HepG2 (cell line): ENCODE measurements at regions not wholly inside any gene's neighbourhood (a gene's known extent, or its start where the extent isn't known, plus 50 kb on each side); places are given as distances from the start of the nearest gene placed in this dataset.

Experiments used
- ATAC-seq: fragments of 200-7000 bp; cut with Tn5 transposase; 3 replicates; pipeline ENCODE4 v1.9.1; 2020; ENCODE audit warnings: mild to moderate bottlenecking, moderate library complexity
- BruUV-seq: library from RNA; stranded (reverse); fragments of 400-500 nt; replicated peaks from 2 replicates; lab custom pipeline; 2021; lab: Mats Ljungman, UMichigan
- CTCF ChIA-PET: fragments of 300-600 bp; formaldehyde crosslinking; extraction: SDS; loops from one replicate; lab custom pipeline; 2021; ENCODE audit warnings: low total read pairs, inconsistent platforms, low intra/inter-chr PET ratio; lab: Yijun Ruan, JAX
- POLR2A ChIA-PET: fragments of 350-600 bp; sonication (Branson Sonifier 250); formaldehyde crosslinking; loops from one replicate; lab custom pipeline; 2020; ENCODE audit warnings: antibody characterized with exemption, inconsistent platforms; lab: Yijun Ruan, JAX
- DNase-seq: peaks from one replicate; pipeline ENCODE4 v3.0.0-alpha.2; 2015; ENCODE audit warnings: low spot score
- FAIRE-seq: peaks from 3 replicates; lab custom pipeline; 2011; peaks lifted over from hg19 to GRCh38; lab: Jason Lieb, UNC
- H2AFZ ChIP-seq: one replicate; pipeline ENCODE4 v1.6.1; 2011; ENCODE audit warnings: low read length, inconsistent platforms
- H3K27ac ChIP-seq: fragments of 300-600 bp; 3 replicates; pipeline ENCODE4 v1.8.0; 2011; ENCODE audit warnings: mixed run types, mild to moderate bottlenecking, mixed read lengths, low read length, inconsistent platforms; ENCODE audit not compliant: insufficient read depth; ENCODE audit errors: extremely low read length
- H3K27me3 ChIP-seq, 2 experiments: fragments of 200-600 bp in 1 of 2; 2 replicates in 1 of 2; 3 replicates in 1 of 2; pipeline versions ENCODE4 v1.6.0 to v1.8.0; 2011; ENCODE audit warnings: low read length in 2 of 2, mild to moderate bottlenecking in 2 of 2, moderate library complexity in 2 of 2, inconsistent platforms in 1 of 2; ENCODE audit not compliant: insufficient read depth in 2 of 2, control insufficient read depth in 1 of 2
- H3K36me3 ChIP-seq, 2 experiments: fragments of 200-600 bp in 1 of 2; replicated peaks in 1 of 2; 2 replicates in 1 of 2; 3 replicates in 1 of 2; pipeline versions ENCODE4 v1.5.1 to v1.8.0; 2011; ENCODE audit warnings: low read length in 2 of 2, inconsistent platforms in 1 of 2; ENCODE audit not compliant: insufficient read depth in 2 of 2, control insufficient read depth in 1 of 2
- H3K4me1 ChIP-seq: 2 replicates; pipeline ENCODE4 v1.5.1; 2012; ENCODE audit warnings: low read length, inconsistent platforms; ENCODE audit not compliant: insufficient read depth
- H3K4me2 ChIP-seq: 2 replicates; pipeline ENCODE4 v1.6.0; 2011; ENCODE audit warnings: low read depth, low read length, inconsistent platforms
- H3K4me3 ChIP-seq, 3 experiments: fragments of 200-600 bp in 1 of 3; sonication (generic), shearing (Covaris generic) in 1 of 3; replicated peaks in 1 of 3; 2 replicates each; pipeline ENCODE4 v1.5.1; 2011 to 2016; ENCODE audit warnings: low read length in 3 of 3, inconsistent platforms in 2 of 3, low read depth in 2 of 3, mild to moderate bottlenecking in 2 of 3, control low read depth in 1 of 3, mixed read lengths in 1 of 3; ENCODE audit not compliant: insufficient read depth in 1 of 3
- H3K79me2 ChIP-seq: one replicate; pipeline ENCODE4 v1.6.1; 2011; ENCODE audit warnings: low read length, inconsistent platforms; ENCODE audit not compliant: insufficient read depth
- H3K9ac ChIP-seq: 2 replicates; pipeline ENCODE4 v1.6.0; 2011; ENCODE audit warnings: mild to moderate bottlenecking, low read depth, low read length, inconsistent platforms; ENCODE audit not compliant: insufficient read depth
- H3K9me3 ChIP-seq: 2 replicates; pipeline ENCODE4 v1.5.1; 2012; ENCODE audit warnings: mild to moderate bottlenecking, low read length
- H4K20me1 ChIP-seq: 2 replicates; pipeline ENCODE4 v1.6.0; 2011; ENCODE audit warnings: inconsistent platforms, mild to moderate bottlenecking, low read length, moderate library complexity; ENCODE audit not compliant: insufficient read depth
- ARNTL ChIP-seq: sonication (generic); formaldehyde crosslinking; IDR thresholded peaks from 2 replicates; pipeline ENCODE4 v1.4.0; 2020; ENCODE audit warnings: mild to moderate bottlenecking, missing genetic modification reagents
- KLF12 ChIP-seq: sonication (generic); formaldehyde crosslinking; IDR thresholded peaks from 2 replicates; pipeline ENCODE4 v1.4.0; 2020; ENCODE audit warnings: missing genetic modification reagents, borderline replicate concordance
- NAIF1 ChIP-seq: sonication (generic); formaldehyde crosslinking; IDR thresholded peaks from 2 replicates; pipeline ENCODE4 v1.5.0; 2020; ENCODE audit warnings: mild to moderate bottlenecking, missing genetic modification reagents, borderline replicate concordance
- NPAS2 ChIP-seq: sonication (generic); formaldehyde crosslinking; IDR thresholded peaks from 2 replicates; pipeline ENCODE4 v1.8.0; 2022; ENCODE audit warnings: mild to moderate bottlenecking, missing genetic modification reagents, borderline replicate concordance
- ZFAT ChIP-seq: sonication (generic); formaldehyde crosslinking; conservative IDR thresholded peaks from 2 replicates; pipeline ENCODE4 v1.8.1; 2023; ENCODE audit warnings: missing genetic modification reagents, inconsistent platforms
- ZMAT3 ChIP-seq: sonication (generic); formaldehyde crosslinking; conservative IDR thresholded peaks from 2 replicates; pipeline ENCODE4 v1.7.0; 2021; ENCODE audit warnings: missing genetic modification reagents
- ZMYM3 ChIP-seq: sonication (generic); formaldehyde crosslinking; IDR thresholded peaks from 2 replicates; pipeline ENCODE4 v1.5.1; 2020; ENCODE audit warnings: mild to moderate bottlenecking, missing genetic modification reagents
- ZNF546 ChIP-seq: sonication (generic); formaldehyde crosslinking; conservative IDR thresholded peaks from 2 replicates; pipeline ENCODE4 v1.8.1; 2023; ENCODE audit warnings: mild to moderate bottlenecking, missing genetic modification reagents
- WGBS: methylation state at CpG from one replicate; pipeline ENCODE4 v1.1.6; 2017; ENCODE audit warnings: low lambda C conversion rate; 5-methylcytosine and 5-hydroxymethylcytosine counted together
- in situ Hi-C: cut with HindIII; loops from 2 replicates; pipeline ENCODE4 v1.10.0; 2017; ENCODE audit warnings: low pct_unique_long_range_greater_than_20kb; ENCODE audit not compliant: extremely low pct_ligation_motif_present
- intact Hi-C: fragments of 100-400 bp; cut with micrococcal nuclease; formaldehyde crosslinking; loops from one replicate; pipeline ENCODE4 v1.10.0; 2022; ENCODE audit not compliant: unreplicated experiment
- TF ChIP-seq, protein P1 (sequence below): fragments of 450-650 bp; IDR thresholded peaks from 2 replicates; pipeline ENCODE4 v1.6.1; 2016

DNA sequence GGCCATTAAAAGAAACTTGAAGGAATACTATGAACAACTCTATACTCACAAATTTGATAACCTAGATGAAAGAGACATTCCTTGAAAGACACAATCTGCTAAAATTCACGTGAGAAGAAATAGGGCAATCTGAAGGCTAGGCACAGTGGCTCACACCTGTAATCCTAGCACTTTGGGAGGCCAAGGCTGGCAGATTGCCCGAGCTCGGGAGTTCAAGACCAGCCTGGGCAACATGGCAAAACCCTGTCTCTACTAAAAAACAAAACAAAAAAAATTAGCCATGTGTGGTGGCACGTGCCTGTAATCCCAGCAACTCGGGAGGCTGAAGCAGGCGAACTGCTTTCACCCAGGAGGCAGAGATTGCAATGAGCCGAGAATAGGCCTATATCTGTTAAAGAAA is 104.8 kb downstream of the HES1 start:
- Histone ChIP-seq H3K27ac (no peak overlapping the region), H4K20me1 (no peaks in the 10 kb centered on the region), H3K9me3 (no peaks in the 10 kb centered on the region), H3K79me2 (no peaks in the 10 kb centered on the region), H3K4me2 (no peak overlapping the region), H2AFZ (no peak overlapping the region), H3K27me3 (peaks cover 0 to 12% of the 10 kb centered on the region in 2 experiments; a peak in 1 of 5 replicates), H3K4me3 (no peak overlapping the region), H3K4me1 (peaks cover 12% of the 10 kb centered on the region), H3K36me3 (no peaks in the 10 kb centered on the region), H3K9ac (no peak overlapping the region)
- WGBS: 43% methylated on average over 7 of the region's 7 CpGs
- BruUV-seq: no TSS peak
- FAIRE-seq (no peak), DNase-seq (no peak), ATAC-seq (no peak)
- ChIA-PET POLR2A (no interaction called here), CTCF (no interaction called here)
- in situ Hi-C loops: no loop called here
- TF ChIP-seq ZMYM3 (CRISPR knock-in tag): no peak
- TF ChIP-seq ZMAT3 (CRISPR knock-in tag): no peak
- no peak for TF ChIP-seq ZFAT (CRISPR knock-in tag)
- no peak for TF ChIP-seq ZNF546
- no peak for TF ChIP-seq NAIF1 (CRISPR knock-in tag)
- no peak for TF ChIP-seq ARNTL (CRISPR knock-in tag)
- TF ChIP-seq KLF12 (CRISPR knock-in tag): no peak
- TF ChIP-seq, protein P1, sequence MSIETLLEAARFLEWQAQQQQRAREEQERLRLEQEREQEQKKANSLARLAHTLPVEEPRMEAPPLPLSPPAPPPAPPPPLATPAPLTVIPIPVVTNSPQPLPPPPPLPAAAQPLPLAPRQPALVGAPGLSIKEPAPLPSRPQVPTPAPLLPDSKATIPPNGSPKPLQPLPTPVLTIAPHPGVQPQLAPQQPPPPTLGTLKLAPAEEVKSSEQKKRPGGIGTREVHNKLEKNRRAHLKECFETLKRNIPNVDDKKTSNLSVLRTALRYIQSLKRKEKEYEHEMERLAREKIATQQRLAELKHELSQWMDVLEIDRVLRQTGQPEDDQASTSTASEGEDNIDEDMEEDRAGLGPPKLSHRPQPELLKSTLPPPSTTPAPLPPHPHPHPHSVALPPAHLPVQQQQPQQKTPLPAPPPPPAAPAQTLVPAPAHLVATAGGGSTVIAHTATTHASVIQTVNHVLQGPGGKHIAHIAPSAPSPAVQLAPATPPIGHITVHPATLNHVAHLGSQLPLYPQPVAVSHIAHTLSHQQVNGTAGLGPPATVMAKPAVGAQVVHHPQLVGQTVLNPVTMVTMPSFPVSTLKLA: peak; percentile 24; the same call in 1 of the 2 replicates
- no peak for TF ChIP-seq NPAS2 (CRISPR knock-in tag)
- intact Hi-C loops: no loop called here
